A549 (cell line): ENCODE measurements at regions not wholly inside any gene's neighbourhood (a gene's known extent, or its start where the extent isn't known, plus 50 kb on each side); places are given as distances from the start of the nearest gene placed in this dataset.

Experiments
- ATAC-seq, 2 experiments: fragments of 200-7000 bp in 1 of 2; fragments of >200 bp in 1 of 2; cut with Nextera tagmentation in 1 of 2; cut with Tn5 transposase in 1 of 2; 3 replicates each; pipeline versions ENCODE4 v1.8.0 to v1.9.1; 2018 to 2020; ENCODE audit warnings: mild to moderate bottlenecking in 1 of 2, moderate library complexity in 1 of 2
- CTCF ChIA-PET: fragments of 300-600 bp; sonication (Branson Sonifier 250); formaldehyde crosslinking; extraction: SDS; loops from one replicate; lab custom pipeline; 2021; ENCODE audit warnings: antibody characterized with exemption, inconsistent platforms; lab: Yijun Ruan, JAX
- POLR2A ChIA-PET: fragments of 350-600 bp; formaldehyde crosslinking; extraction: SDS; loops from one replicate; lab custom pipeline; 2021; ENCODE audit warnings: antibody characterized with exemption, inconsistent platforms; lab: Yijun Ruan, JAX
- DNase-seq, 2 experiments: peaks; one replicate each; pipeline versions ENCODE4 v3.0.0 to v3.0.0-alpha.2; 2011 to 2016; ENCODE audit warnings: low read depth in 1 of 2, low spot score in 1 of 2
- FAIRE-seq: peaks from 2 replicates; lab custom pipeline; 2011; peaks lifted over from hg19 to GRCh38; lab: Jason Lieb, UNC
- H3K27ac ChIP-seq, 2 experiments: fragments of >200 bp; sonication (Bioruptor Twin); formaldehyde crosslinking; 3 replicates each; pipeline ENCODE4 v1.5.1; 2016 to 2017
- H3K4me1 ChIP-seq: fragments of >200 bp; sonication (Bioruptor Twin); formaldehyde crosslinking; 3 replicates; pipeline ENCODE4 v1.6.1; 2016
- H3K4me2 ChIP-seq: fragments of >200 bp; sonication (Bioruptor Twin); formaldehyde crosslinking; 3 replicates; pipeline ENCODE4 v1.6.1; 2016
- H3K4me3 ChIP-seq: fragments of >200 bp; sonication (Bioruptor Twin); formaldehyde crosslinking; 3 replicates; pipeline ENCODE4 v1.5.1; 2016
- H3K9me3 ChIP-seq: fragments of >200 bp; sonication (Bioruptor Twin); formaldehyde crosslinking; 3 replicates; pipeline ENCODE4 v1.6.1; 2016
- CHD2 ChIP-seq: fragments of 150-350 bp; IDR thresholded peaks from 2 replicates; pipeline ENCODE4 v1.6.1; 2014; ENCODE audit warnings: low read length; ENCODE audit not compliant: partially characterized antibody
- EHMT2 ChIP-seq: fragments of 200-600 bp; sonication (generic); IDR thresholded peaks from 2 replicates; pipeline ENCODE4 v1.6.1; 2016; ENCODE audit warnings: antibody characterized with exemption, low read depth, mild to moderate bottlenecking, moderate library complexity
- ELK1 ChIP-seq: fragments of 150-350 bp; IDR thresholded peaks from 2 replicates; pipeline ENCODE4 v1.6.1; 2014; ENCODE audit warnings: low read depth, mild to moderate bottlenecking, low read length
- EP300 ChIP-seq, 2 experiments: fragments of >200 bp; sonication (Bioruptor Twin); formaldehyde crosslinking; IDR thresholded peaks; 2 replicates in 1 of 2; 3 replicates in 1 of 2; pipeline ENCODE4 v1.6.1; 2016 to 2017
- ESRRA ChIP-seq: fragments of 150-350 bp; IDR thresholded peaks from 2 replicates; pipeline ENCODE4 v1.6.1; 2014; ENCODE audit warnings: mild to moderate bottlenecking, low read length, borderline replicate concordance
- FOSL2 ChIP-seq, 2 experiments: fragments of 450-650 bp in 1 of 2; fragments of >200 bp in 1 of 2; sonication (Bioruptor Twin) in 1 of 2; formaldehyde crosslinking; IDR thresholded peaks; 2 replicates each; pipeline versions ENCODE4 v1.5.0 to v1.6.1; 2016 to 2020; ENCODE audit warnings: mild to moderate bottlenecking in 1 of 2, moderate library complexity in 1 of 2
- HES2 ChIP-seq: fragments of >200 bp; sonication (Bioruptor Twin); formaldehyde crosslinking; IDR thresholded peaks from 2 replicates; pipeline ENCODE4 v1.6.1; 2016
- HEYL ChIP-seq: fragments of 250-450 bp; sonication (Bioruptor Pico); IDR thresholded peaks from 2 replicates; pipeline ENCODE4 v1.8.0; 2021; ENCODE audit warnings: mild to moderate bottlenecking, moderate library complexity
- HOXA7 ChIP-seq: fragments of 250-450 bp; sonication (Bioruptor Pico); IDR thresholded peaks from 2 replicates; pipeline ENCODE4 v1.5.0; 2020; ENCODE audit warnings: mild to moderate bottlenecking, moderate library complexity
- HOXB5 ChIP-seq: fragments of 250-450 bp; sonication (Bioruptor Pico); IDR thresholded peaks from 2 replicates; pipeline ENCODE4 v1.5.0; 2020; ENCODE audit warnings: mild to moderate bottlenecking, moderate library complexity
- JUN ChIP-seq, 2 experiments: fragments of >200 bp; sonication (Bioruptor Twin); formaldehyde crosslinking; IDR thresholded peaks; 2 replicates in 1 of 2; 3 replicates in 1 of 2; pipeline ENCODE4 v1.6.1; 2016 to 2017
- KDM5A ChIP-seq: fragments of 200-600 bp; sonication (generic); IDR thresholded peaks from 2 replicates; pipeline ENCODE4 v1.6.1; 2016; ENCODE audit warnings: antibody characterized with exemption, mild to moderate bottlenecking
- MAZ ChIP-seq: fragments of 150-350 bp; IDR thresholded peaks from 2 replicates; pipeline ENCODE4 v1.6.1; 2014; ENCODE audit warnings: antibody characterized with exemption, low read depth, low read length, borderline replicate concordance
- POLR2A ChIP-seq: IDR thresholded peaks from 2 replicates; pipeline ENCODE4 v1.6.1; 2012; ENCODE audit warnings: mild to moderate bottlenecking, low read length
- RCOR1 ChIP-seq: fragments of 150-350 bp; IDR thresholded peaks from 2 replicates; pipeline ENCODE4 v1.6.1; 2014; ENCODE audit warnings: antibody characterized with exemption, low read length, low read depth
- REST ChIP-seq: fragments of 200-600 bp; sonication (generic); IDR thresholded peaks from 2 replicates; pipeline ENCODE4 v1.6.1; 2016; ENCODE audit warnings: antibody characterized with exemption, mild to moderate bottlenecking, moderate library complexity
- SMC3 ChIP-seq: fragments of >200 bp; sonication (Bioruptor Twin); formaldehyde crosslinking; IDR thresholded peaks from 3 replicates; pipeline ENCODE4 v1.6.1; 2018; ENCODE audit warnings: inconsistent platforms
- SREBF2 ChIP-seq: fragments of 450-650 bp; IDR thresholded peaks from 2 replicates; pipeline ENCODE4 v1.6.1; 2014; ENCODE audit warnings: mild to moderate bottlenecking, moderate library complexity
- TFCP2L1 ChIP-seq: fragments of 250-450 bp; sonication (Bioruptor Pico); IDR thresholded peaks from 2 replicates; pipeline ENCODE4 v1.5.0; 2021; ENCODE audit warnings: mild to moderate bottlenecking
- ZC3H11A ChIP-seq: fragments of 450-650 bp; IDR thresholded peaks from 2 replicates; pipeline ENCODE4 v1.6.1; 2014; ENCODE audit warnings: antibody characterized with exemption, mild to moderate bottlenecking
- WGBS: methylation state at CpG from one replicate; pipeline ENCODE4 v1.1.6; 2017; ENCODE audit errors: missing lambda C conversion rate; 5-methylcytosine and 5-hydroxymethylcytosine counted together

GRCh38 chr2:39870871-39871270, 91.8 kb upstream of the THUMPD2 start:
- Histone ChIP-seq H3K4me3 (no peak overlapping the region), H3K4me2 (no peak overlapping the region), H3K9me3 (no peaks in the 10 kb centered on the region), H3K27ac (no peak overlapping the region), H3K4me1 (peaks cover 12% of the 10 kb centered on the region)
- POLR2A ChIA-PET = no interaction called here
- no peak for DNase-seq
- no peak for TF ChIP-seq REST
- TF ChIP-seq ESRRA = no peak
- no peak for TF ChIP-seq FOSL2 (IDR thresholded peaks at IDR 0.05)
- TF ChIP-seq FOSL2 (CRISPR knock-in tag; IDR thresholded peaks at IDR 0.05) = no peak
- no peak for TF ChIP-seq HEYL (CRISPR knock-in tag)
- no peak for TF ChIP-seq ELK1
- TF ChIP-seq CHD2 = no peak
- no peak for TF ChIP-seq HES2
- TF ChIP-seq SMC3 = no peak
- no peak for TF ChIP-seq HOXA7 (CRISPR knock-in tag)
- no peak for TF ChIP-seq JUN (IDR thresholded peaks at IDR 0.05)
- CTCF ChIA-PET = no interaction called here
- no peak for FAIRE-seq
- ATAC-seq = no peak
- 78% methylated on average over 3 of the region's 3 CpGs for WGBS

- DNase-seq (no peak), ATAC-seq (no peak), FAIRE-seq (no peak)
- WGBS = 44% methylated on average over 5 of the region's 5 CpGs
- Histone ChIP-seq H3K4me3 (no peak overlapping the region), H3K9me3 (peaks cover 14% of the 10 kb centered on the region; the same call in 1 of the 3 replicates), H3K27ac (no peak overlapping the region), H3K4me2 (no peak overlapping the region), H3K4me1 (no peaks in the 10 kb centered on the region)
- TF ChIP-seq ZC3H11A = no peak
- TF ChIP-seq MAZ = no peak
- no peak for TF ChIP-seq HES2
- no peak for TF ChIP-seq EHMT2
- no peak for TF ChIP-seq TFCP2L1
- no peak for TF ChIP-seq POLR2A
- no peak for TF ChIP-seq KDM5A
- TF ChIP-seq SREBF2 = no peak
- TF ChIP-seq EP300 (IDR thresholded peaks at IDR 0.05) = no peak
- TF ChIP-seq HOXB5 (CRISPR knock-in tag) = no peak
- TF ChIP-seq REST = no peak
- no peak for TF ChIP-seq SMC3
- TF ChIP-seq RCOR1 = no peak
- POLR2A ChIA-PET = no interaction called here
- CTCF ChIA-PET = interaction anchor here (1.2 kb wide), 1 partner anchor 10 kb away, joined by 3 read pairs; no protein-coding TSS in a partner anchor
Measured at GRCh38 chr2:39867268-39867667, 88.2 kb upstream of the THUMPD2 start.
